ENCODE measurements at regions not wholly inside any gene's neighbourhood (a gene's known extent, or its start where the extent isn't known, plus 50 kb on each side); places are given as distances from the start of the nearest gene placed in this dataset.

DNA sequence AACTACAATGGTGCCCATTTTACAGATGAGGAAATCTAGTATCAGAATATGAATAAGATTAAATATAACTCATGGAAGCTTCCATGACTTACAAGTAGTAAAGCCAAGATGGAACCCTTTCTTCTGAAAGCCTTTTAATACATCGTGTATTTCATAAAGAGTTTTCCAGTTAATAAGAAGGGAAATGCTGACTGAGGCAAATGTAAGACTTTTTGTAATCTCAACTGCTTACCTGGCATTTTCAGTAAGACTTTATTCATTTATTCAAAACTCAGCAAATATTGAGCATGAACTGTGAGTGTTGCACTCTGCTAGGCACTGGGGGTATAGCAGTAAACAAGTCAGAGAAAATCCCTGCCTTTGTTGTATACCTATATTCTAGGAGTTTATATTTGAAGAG, 256.4 kb upstream of the THRB start:
- Histone ChIP-seq H3K79me2 (ENCODE audit: low read length) (no peaks in the 10 kb centered on the region), H3F3A (ENCODE audit: insufficient read depth, low read length) (no peaks in the 10 kb centered on the region), H3K9me3 (replicated peaks; ENCODE audit: insufficient read depth, low read length) (no peaks in the 10 kb centered on the region), H3K36me3 (replicated peaks; ENCODE audit: insufficient read depth, low read length) (no peaks in the 10 kb centered on the region), H3K9me2 (replicated peaks; ENCODE audit: insufficient read depth, low read length) (no peaks in the 10 kb centered on the region), H3K27ac (ENCODE audit: low read length) (no peak overlapping the region), H4K20me1 (ENCODE audit: insufficient read depth, low read length) (no peaks in the 10 kb centered on the region), H3K4me3 (ENCODE audit: low read length) (no peak overlapping the region), H2AFZ (ENCODE audit: low read length) (no peak overlapping the region), H3K4me1 (ENCODE audit: low read length) (no peaks in the 10 kb centered on the region), H3K9ac (ENCODE audit: low read length) (no peak overlapping the region), H3K4me2 (ENCODE audit: low read depth, low read length) (no peak overlapping the region), H3K27me3 (replicated peaks; ENCODE audit: insufficient read depth, low read length) (no peaks in the 10 kb centered on the region)
- no peak for DNase-seq
- TF ChIP-seq EZH2phosphoT487 (IDR thresholded peaks at IDR 0.05; ENCODE audit: low read length) (no peak), EZH2 (optimal IDR thresholded peaks at IDR 0.05; ENCODE audit: low read depth, low read length) (no peak)
- TF ChIP-seq, protein P1, sequence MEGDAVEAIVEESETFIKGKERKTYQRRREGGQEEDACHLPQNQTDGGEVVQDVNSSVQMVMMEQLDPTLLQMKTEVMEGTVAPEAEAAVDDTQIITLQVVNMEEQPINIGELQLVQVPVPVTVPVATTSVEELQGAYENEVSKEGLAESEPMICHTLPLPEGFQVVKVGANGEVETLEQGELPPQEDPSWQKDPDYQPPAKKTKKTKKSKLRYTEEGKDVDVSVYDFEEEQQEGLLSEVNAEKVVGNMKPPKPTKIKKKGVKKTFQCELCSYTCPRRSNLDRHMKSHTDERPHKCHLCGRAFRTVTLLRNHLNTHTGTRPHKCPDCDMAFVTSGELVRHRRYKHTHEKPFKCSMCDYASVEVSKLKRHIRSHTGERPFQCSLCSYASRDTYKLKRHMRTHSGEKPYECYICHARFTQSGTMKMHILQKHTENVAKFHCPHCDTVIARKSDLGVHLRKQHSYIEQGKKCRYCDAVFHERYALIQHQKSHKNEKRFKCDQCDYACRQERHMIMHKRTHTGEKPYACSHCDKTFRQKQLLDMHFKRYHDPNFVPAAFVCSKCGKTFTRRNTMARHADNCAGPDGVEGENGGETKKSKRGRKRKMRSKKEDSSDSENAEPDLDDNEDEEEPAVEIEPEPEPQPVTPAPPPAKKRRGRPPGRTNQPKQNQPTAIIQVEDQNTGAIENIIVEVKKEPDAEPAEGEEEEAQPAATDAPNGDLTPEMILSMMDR (IDR thresholded peaks at IDR 0.05; ENCODE audit: low read length): no peak

DNA sequence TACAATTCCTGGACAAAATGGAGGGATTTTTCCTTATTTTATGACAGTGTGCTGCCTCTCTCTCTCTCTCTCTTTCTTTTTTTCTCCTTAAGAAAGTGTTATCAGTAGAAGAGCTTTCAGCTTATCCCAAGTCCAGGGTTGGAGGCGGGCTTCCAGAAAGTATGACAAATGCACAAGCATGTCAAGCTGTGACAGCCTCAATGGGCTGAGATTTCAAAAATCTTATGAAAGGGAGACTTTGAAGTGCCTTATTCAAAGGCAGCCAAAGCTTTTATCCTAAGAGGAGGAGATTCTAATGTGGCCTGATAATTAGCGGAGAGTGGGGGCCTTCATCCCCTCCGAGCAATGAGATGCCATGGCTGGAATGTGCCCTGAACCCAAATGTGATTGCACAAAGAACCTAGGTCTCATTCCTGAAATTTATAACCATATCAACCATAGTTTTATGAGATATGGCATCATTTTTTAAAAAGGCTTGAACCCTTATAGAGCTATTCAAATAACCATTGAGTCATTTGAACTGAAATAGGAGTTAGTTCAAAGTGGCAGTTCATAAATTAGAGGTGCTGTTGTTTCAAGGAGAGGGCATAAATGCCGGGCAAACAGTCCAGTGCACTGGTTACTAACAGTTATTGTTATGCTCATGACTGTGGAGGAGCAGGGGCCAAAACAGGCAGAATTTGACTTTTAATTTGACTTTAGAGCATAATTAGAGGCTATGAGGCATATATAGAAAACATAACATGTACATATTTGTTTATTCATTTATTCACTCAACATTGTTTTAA, 261.6 kb upstream of the THRB start:
- H2AFZ ChIP-seq (ENCODE audit: low read length): no peak overlapping the region
- H3F3A ChIP-seq (ENCODE audit: insufficient read depth, low read length): no peaks in the 10 kb centered on the region
- no peak overlapping the region for H3K9ac ChIP-seq (ENCODE audit: low read length)
- no peaks in the 10 kb centered on the region for H3K36me3 ChIP-seq (replicated peaks; ENCODE audit: insufficient read depth, low read length)
- H3K27ac ChIP-seq (ENCODE audit: low read length): no peak overlapping the region
- H3K27me3 ChIP-seq (replicated peaks; ENCODE audit: insufficient read depth, low read length): no peaks in the 10 kb centered on the region
- no peak for TF ChIP-seq EZH2phosphoT487 (IDR thresholded peaks at IDR 0.05; ENCODE audit: low read length)
- TF ChIP-seq, protein P1 (IDR thresholded peaks at IDR 0.05; ENCODE audit: low read length): no peak
- TF ChIP-seq EZH2 (optimal IDR thresholded peaks at IDR 0.05; ENCODE audit: low read depth, low read length): no peak
- no peaks in the 10 kb centered on the region for H3K79me2 ChIP-seq (ENCODE audit: low read length)
- no peaks in the 10 kb centered on the region for H4K20me1 ChIP-seq (ENCODE audit: insufficient read depth, low read length)
- DNase-seq: no peak
- H3K4me1 ChIP-seq (ENCODE audit: low read length): no peaks in the 10 kb centered on the region
- no peak overlapping the region for H3K4me2 ChIP-seq (ENCODE audit: low read depth, low read length)
- H3K4me3 ChIP-seq (ENCODE audit: low read length): no peak overlapping the region
- H3K9me2 ChIP-seq (replicated peaks; ENCODE audit: insufficient read depth, low read length): no peaks in the 10 kb centered on the region
- no peaks in the 10 kb centered on the region for H3K9me3 ChIP-seq (replicated peaks; ENCODE audit: insufficient read depth, low read length)

DNA sequence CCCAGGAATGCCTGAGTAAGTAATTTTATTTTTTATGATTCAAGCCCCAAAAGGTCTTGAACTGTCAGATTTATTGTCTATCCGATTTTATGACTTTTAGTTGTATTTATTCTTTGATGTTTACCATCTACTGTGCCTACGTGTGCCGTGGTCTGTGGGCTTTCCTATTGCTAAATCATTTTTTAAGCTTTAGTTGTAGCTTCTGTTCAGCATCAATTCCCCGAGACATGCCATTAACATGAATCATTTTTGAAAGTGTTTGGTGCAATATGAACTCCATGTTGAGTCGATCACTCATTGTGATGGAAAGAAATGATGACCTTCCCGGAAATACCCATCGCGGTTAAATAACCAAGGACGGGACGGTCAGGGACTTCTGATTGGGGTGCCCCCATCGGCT, 268.7 kb upstream of the THRB start:
- Histone ChIP-seq H3F3A (ENCODE audit: insufficient read depth, low read length) (no peaks in the 10 kb centered on the region), H3K9me2 (replicated peaks; ENCODE audit: insufficient read depth, low read length) (no peaks in the 10 kb centered on the region), H3K27me3 (replicated peaks; ENCODE audit: insufficient read depth, low read length) (no peaks in the 10 kb centered on the region), H3K9ac (ENCODE audit: low read length) (no peak overlapping the region), H3K79me2 (ENCODE audit: low read length) (no peaks in the 10 kb centered on the region), H3K9me3 (replicated peaks; ENCODE audit: insufficient read depth, low read length) (no peaks in the 10 kb centered on the region), H3K4me1 (ENCODE audit: low read length) (no peaks in the 10 kb centered on the region), H3K4me2 (ENCODE audit: low read depth, low read length) (no peak overlapping the region), H3K27ac (ENCODE audit: low read length) (no peak overlapping the region), H3K36me3 (replicated peaks; ENCODE audit: insufficient read depth, low read length) (no peaks in the 10 kb centered on the region), H2AFZ (ENCODE audit: low read length) (no peak overlapping the region), H4K20me1 (ENCODE audit: insufficient read depth, low read length) (no peaks in the 10 kb centered on the region), H3K4me3 (ENCODE audit: low read length) (no peak overlapping the region)
- DNase-seq: no peak
- TF ChIP-seq, protein P1 (IDR thresholded peaks at IDR 0.05; ENCODE audit: low read length): no peak
- no peak for TF ChIP-seq EZH2phosphoT487 (IDR thresholded peaks at IDR 0.05; ENCODE audit: low read length)
- TF ChIP-seq EZH2 (optimal IDR thresholded peaks at IDR 0.05; ENCODE audit: low read depth, low read length): no peak
